HCT116 (cell line): ENCODE measurements at regions not wholly inside any gene's neighbourhood (a gene's known extent, or its start where the extent isn't known, plus 50 kb on each side); places are given as distances from the start of the nearest gene placed in this dataset.

Experiments
- ATAC-seq: fragments of 200-7000 bp; cut with Tn5 transposase; 2 replicates; pipeline ENCODE4 v1.9.1; 2020; ENCODE audit warnings: mild to moderate bottlenecking, moderate library complexity
- BruUV-seq: library from RNA; stranded (reverse); fragments of 400-500 nt; replicated peaks from 2 replicates; lab custom pipeline; 2021; lab: Mats Ljungman, UMichigan
- CTCF ChIA-PET: fragments of 300-600 bp; sonication (Branson Sonifier 250); formaldehyde crosslinking; loops from one replicate; lab custom pipeline; 2021; ENCODE audit warnings: antibody characterized with exemption; lab: Charles Lee
- POLR2A ChIA-PET: fragments of 300-600, 350-600 bp; sonication (Branson Sonifier 250); formaldehyde crosslinking; loops from one replicate; lab custom pipeline; 2021; ENCODE audit warnings: antibody characterized with exemption; lab: Charles Lee
- RAD21 ChIA-PET, 2 experiments: fragments of 300-600 bp; sonication (Branson Sonifier 250); formaldehyde crosslinking; loops; one replicate each; lab custom pipeline; 2023; ENCODE audit warnings: low total read pairs in 2 of 2; ENCODE audit not compliant: uncharacterized antibody in 2 of 2, unreplicated experiment in 2 of 2, low non-redundant PET in 1 of 2; lab: Charles Lee
- DNase-seq: peaks from one replicate; pipeline ENCODE4 v3.0.0-alpha.2; 2010; ENCODE audit warnings: low read depth, low spot score
- H2AFZ ChIP-seq: fragments of 200-600 bp; shearing (Covaris generic), sonication (generic); 2 replicates; pipeline ENCODE4 v1.6.1; 2017; ENCODE audit warnings: low read depth, mixed run types, mixed read lengths, antibody characterized with exemption, low read length; ENCODE audit not compliant: poor library complexity, severe bottlenecking
- H3K27ac ChIP-seq: 2 replicates; pipeline ENCODE4 v1.5.1; 2012; ENCODE audit warnings: low read depth, low read length
- H3K27me3 ChIP-seq: fragments of 200-600 bp; sonication (generic); 2 replicates; pipeline ENCODE4 v1.6.1; 2016; ENCODE audit warnings: mixed run types, low read length, mixed read lengths; ENCODE audit not compliant: insufficient read depth
- H3K36me3 ChIP-seq, 2 experiments: fragments of 200-500 bp in 1 of 2; fragments of 200-600 bp in 1 of 2; sonication (Bioruptor generic) in 1 of 2; sonication (generic) in 1 of 2; 2 replicates each; pipeline versions ENCODE4 v1.5.1 to v1.6.1; 2014 to 2016; ENCODE audit warnings: low read length in 2 of 2, inconsistent platforms in 1 of 2, mixed read lengths in 1 of 2, mixed run types in 1 of 2; ENCODE audit not compliant: insufficient read depth in 2 of 2, control insufficient read depth in 1 of 2
- H3K4me1 ChIP-seq, 2 experiments: fragments of 200-600 bp in 1 of 2; sonication (generic) in 1 of 2; 2 replicates each; pipeline versions ENCODE4 v1.5.1 to v1.6.1; 2012 to 2017; ENCODE audit warnings: low read length in 2 of 2, inconsistent platforms in 1 of 2, mild to moderate bottlenecking in 1 of 2, mixed read lengths in 1 of 2, mixed run types in 1 of 2, moderate library complexity in 1 of 2; ENCODE audit not compliant: insufficient read depth in 2 of 2, control insufficient read depth in 1 of 2
- H3K4me2 ChIP-seq: fragments of 200-600 bp; sonication (generic); 2 replicates; pipeline ENCODE4 v1.6.1; 2017; ENCODE audit warnings: mixed run types, low read length, mixed read lengths
- H3K4me3 ChIP-seq, 2 experiments: fragments of 200-600 bp in 1 of 2; sonication (generic) in 1 of 2; replicated peaks in 1 of 2; 2 replicates each; pipeline ENCODE4 v1.5.1; 2011 to 2016; ENCODE audit warnings: low read length in 2 of 2, control low read depth in 1 of 2, low read depth in 1 of 2, mild to moderate bottlenecking in 1 of 2, mixed read lengths in 1 of 2, mixed run types in 1 of 2
- H3K79me2 ChIP-seq: fragments of 200-600 bp; sonication (generic); 2 replicates; pipeline ENCODE4 v1.6.1; 2017; ENCODE audit warnings: mild to moderate bottlenecking, mixed run types, low read length, moderate library complexity, mixed read lengths; ENCODE audit not compliant: insufficient read depth
- H3K9ac ChIP-seq: fragments of 200-600 bp; sonication (generic); 2 replicates; pipeline ENCODE4 v1.6.1; 2016; ENCODE audit warnings: low read length, mixed read lengths
- H3K9me2 ChIP-seq: fragments of 200-600 bp; sonication (generic), shearing (Covaris generic); 2 replicates; pipeline ENCODE4 v1.6.1; 2017; ENCODE audit warnings: mixed run types, mild to moderate bottlenecking, moderate library complexity; ENCODE audit not compliant: insufficient read depth
- H3K9me3 ChIP-seq, 2 experiments: fragments of 200-500 bp in 1 of 2; fragments of 200-600 bp in 1 of 2; sonication (Bioruptor generic) in 1 of 2; sonication (generic) in 1 of 2; 2 replicates each; pipeline ENCODE4 v1.6.1; 2014 to 2017; ENCODE audit warnings: low read length in 2 of 2, mixed read lengths in 2 of 2, inconsistent platforms in 1 of 2, low read depth in 1 of 2, mild to moderate bottlenecking in 1 of 2, mixed run types in 1 of 2, moderate library complexity in 1 of 2; ENCODE audit not compliant: control insufficient read depth in 1 of 2, insufficient read depth in 1 of 2
- H4K20me1 ChIP-seq: fragments of 200-600 bp; sonication (generic), shearing (Covaris generic); 2 replicates; pipeline ENCODE4 v1.6.1; 2017; ENCODE audit warnings: mixed run types, mild to moderate bottlenecking, moderate library complexity; ENCODE audit not compliant: insufficient read depth
- ATF3 ChIP-seq: IDR thresholded peaks from 2 replicates; pipeline ENCODE4 v1.6.1; 2012
- CEBPB ChIP-seq: IDR thresholded peaks from 2 replicates; pipeline ENCODE4 v1.6.1; 2012; ENCODE audit warnings: low read depth
- EGR1 ChIP-seq: IDR thresholded peaks from 2 replicates; pipeline ENCODE4 v1.6.1; 2012; ENCODE audit warnings: low read depth
- ELF1 ChIP-seq: IDR thresholded peaks from 2 replicates; pipeline ENCODE4 v1.6.1; 2012; ENCODE audit warnings: low read depth, borderline replicate concordance
- EZH2phosphoT487 ChIP-seq: fragments of 200-600 bp; IDR thresholded peaks from 2 replicates; pipeline ENCODE4 v1.6.1; 2018; ENCODE audit warnings: antibody characterized with exemption, borderline replicate concordance
- FOSL1 ChIP-seq: IDR thresholded peaks from 2 replicates; pipeline ENCODE4 v1.6.1; 2012; ENCODE audit warnings: low read depth
- JUND ChIP-seq: IDR thresholded peaks from 2 replicates; pipeline ENCODE4 v1.6.1; 2012
- POLR2A ChIP-seq: IDR thresholded peaks from 2 replicates; pipeline ENCODE4 v1.7.0; 2011; ENCODE audit warnings: borderline replicate concordance; ENCODE audit not compliant: insufficient read depth, insufficient read length; ENCODE audit errors: extremely low read depth
- POLR2AphosphoS5 ChIP-seq: IDR thresholded peaks from 2 replicates; pipeline ENCODE4 v1.6.1; 2011; ENCODE audit warnings: mild to moderate bottlenecking, low read depth, low read length, moderate library complexity
- REST ChIP-seq: IDR thresholded peaks from 2 replicates; pipeline ENCODE4 v1.6.1; 2012; ENCODE audit warnings: low read depth
- SIN3A ChIP-seq: IDR thresholded peaks from 2 replicates; pipeline ENCODE4 v1.6.1; 2012; ENCODE audit warnings: low read depth
- SP1 ChIP-seq: IDR thresholded peaks from 2 replicates; pipeline ENCODE4 v1.6.1; 2012; ENCODE audit warnings: low read depth
- SRF ChIP-seq: IDR thresholded peaks from 2 replicates; pipeline ENCODE4 v1.6.1; 2012; ENCODE audit warnings: low read depth
- TCF7L2 ChIP-seq: IDR thresholded peaks from 2 replicates; pipeline ENCODE4 v1.7.0; 2011; ENCODE audit warnings: borderline replicate concordance, inconsistent platforms; ENCODE audit not compliant: insufficient read depth, insufficient read length; ENCODE audit errors: extremely low read depth
- YY1 ChIP-seq: IDR thresholded peaks from 2 replicates; pipeline ENCODE4 v1.6.1; 2011; ENCODE audit warnings: low read length, low read depth, moderate library complexity, mild to moderate bottlenecking; ENCODE audit not compliant: insufficient replicate concordance; ENCODE audit errors: extremely low read depth
- ZFX ChIP-seq: fragments of 450-650 bp; IDR thresholded peaks from 2 replicates; pipeline ENCODE4 v1.6.1; 2017
- intact Hi-C: fragments of 100-400 bp; cut with micrococcal nuclease; formaldehyde crosslinking; loops from 2 replicates; pipeline ENCODE4 v1.10.0; 2022

- H3K4me2 ChIP-seq = no peak overlapping the region
- ChIA-PET RAD21 (no interaction called here), POLR2A (no interaction called here), CTCF (interaction anchor here (4.3 kb wide), 1 partner anchor 630 kb away, joined by 28 read pairs; no protein-coding TSS in a partner anchor)
- H3K27me3 ChIP-seq = no peaks in the 10 kb centered on the region
- intact Hi-C loops = loop anchor here (5.0 kb wide), 1 partner anchor 178 kb away; no protein-coding TSS in a partner anchor
- H3K9ac ChIP-seq = no peak overlapping the region
- H3K36me3 ChIP-seq = no peaks in the 10 kb centered on the region
- H3K9me2 ChIP-seq = no peaks in the 10 kb centered on the region
- H3K79me2 ChIP-seq = no peaks in the 10 kb centered on the region
- BruUV-seq = no TSS peak
- no peaks in the 10 kb centered on the region for H3K4me1 ChIP-seq
- no peaks in the 10 kb centered on the region for H3K9me3 ChIP-seq
- no peaks in the 10 kb centered on the region for H4K20me1 ChIP-seq
- ATAC-seq (no peak), DNase-seq (no peak)
- H3K4me3 ChIP-seq = no peak overlapping the region
- TF ChIP-seq SIN3A = no peak
- no peak for TF ChIP-seq ELF1
- no peak for TF ChIP-seq ATF3
- TF ChIP-seq FOSL1 = no peak
- TF ChIP-seq SP1 = no peak
- TF ChIP-seq EZH2phosphoT487 = no peak
- H2AFZ ChIP-seq = no peak overlapping the region
- H3K27ac ChIP-seq = no peak overlapping the region
Observed at GRCh38 chr2:118224895-118225311, 136.6 kb downstream of the INSIG2 start.

GRCh38 chr2:118223992-118224894, 136.0 kb downstream of the INSIG2 start:
- Histone ChIP-seq H3K4me1 (no peaks in the 10 kb centered on the region), H3K9me2 (no peaks in the 10 kb centered on the region), H3K27me3 (no peaks in the 10 kb centered on the region), H3K4me3 (no peak overlapping the region), H3K36me3 (no peaks in the 10 kb centered on the region), H2AFZ (no peak overlapping the region), H3K4me2 (no peak overlapping the region), H3K27ac (no peak overlapping the region), H3K9ac (no peak overlapping the region), H3K79me2 (no peaks in the 10 kb centered on the region), H4K20me1 (no peaks in the 10 kb centered on the region), H3K9me3 (no peaks in the 10 kb centered on the region)
- ChIA-PET RAD21 (no interaction called here), POLR2A (no interaction called here), CTCF (interaction anchor here (1.2 to 4.3 kb wide), 2 partner anchors 178 to 631 kb away, joined by 3 to 28 read pairs; no protein-coding TSS in a partner anchor)
- ATAC-seq (no peak), DNase-seq (no peak)
- intact Hi-C loops = loop anchor here (5.0 kb wide), 1 partner anchor 177 kb away; no protein-coding TSS in a partner anchor
- no TSS peak for BruUV-seq
- no peak for TF ChIP-seq YY1
- TF ChIP-seq POLR2AphosphoS5 = no peak
- no peak for TF ChIP-seq EGR1
- no peak for TF ChIP-seq TCF7L2
- TF ChIP-seq POLR2A = no peak
- no peak for TF ChIP-seq REST
- no peak for TF ChIP-seq SRF
- no peak for TF ChIP-seq ZFX
- TF ChIP-seq CEBPB = no peak
- no peak for TF ChIP-seq JUND
